ENCODE measurements at regions not wholly inside any gene's neighbourhood (a gene's known extent, or its start where the extent isn't known, plus 50 kb on each side); places are given as distances from the start of the nearest gene placed in this dataset.

DNA sequence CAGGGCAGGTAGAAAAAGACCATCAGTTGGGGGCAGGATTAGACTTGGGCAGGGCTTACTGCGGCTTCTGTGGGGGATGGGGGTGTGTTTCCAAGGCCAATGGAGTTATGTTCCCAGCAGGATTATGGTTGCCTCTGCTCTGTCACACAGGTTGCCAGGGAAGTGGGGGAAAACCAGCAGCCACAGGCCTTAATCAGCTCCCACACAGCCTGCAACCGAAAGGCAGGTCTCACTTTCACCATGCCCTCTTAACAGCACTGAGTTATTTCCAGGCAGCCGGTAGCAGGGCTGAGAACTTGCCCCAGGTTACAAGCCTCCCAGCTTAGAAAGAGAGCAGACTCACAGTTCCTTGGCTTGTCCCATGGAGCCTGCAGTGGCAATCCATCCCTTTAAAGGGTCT lies 205.5 kb downstream of the FGF10 start:
- H3K27ac ChIP-seq: no peak overlapping the region
- no peak for DNase-seq
- TF ChIP-seq, protein P1, sequence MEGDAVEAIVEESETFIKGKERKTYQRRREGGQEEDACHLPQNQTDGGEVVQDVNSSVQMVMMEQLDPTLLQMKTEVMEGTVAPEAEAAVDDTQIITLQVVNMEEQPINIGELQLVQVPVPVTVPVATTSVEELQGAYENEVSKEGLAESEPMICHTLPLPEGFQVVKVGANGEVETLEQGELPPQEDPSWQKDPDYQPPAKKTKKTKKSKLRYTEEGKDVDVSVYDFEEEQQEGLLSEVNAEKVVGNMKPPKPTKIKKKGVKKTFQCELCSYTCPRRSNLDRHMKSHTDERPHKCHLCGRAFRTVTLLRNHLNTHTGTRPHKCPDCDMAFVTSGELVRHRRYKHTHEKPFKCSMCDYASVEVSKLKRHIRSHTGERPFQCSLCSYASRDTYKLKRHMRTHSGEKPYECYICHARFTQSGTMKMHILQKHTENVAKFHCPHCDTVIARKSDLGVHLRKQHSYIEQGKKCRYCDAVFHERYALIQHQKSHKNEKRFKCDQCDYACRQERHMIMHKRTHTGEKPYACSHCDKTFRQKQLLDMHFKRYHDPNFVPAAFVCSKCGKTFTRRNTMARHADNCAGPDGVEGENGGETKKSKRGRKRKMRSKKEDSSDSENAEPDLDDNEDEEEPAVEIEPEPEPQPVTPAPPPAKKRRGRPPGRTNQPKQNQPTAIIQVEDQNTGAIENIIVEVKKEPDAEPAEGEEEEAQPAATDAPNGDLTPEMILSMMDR (IDR thresholded peaks at IDR 0.05): no peak
- no peak for TF ChIP-seq POLR2A (IDR thresholded peaks at IDR 0.05)
- no peaks in the 10 kb centered on the region for H3K9me3 ChIP-seq
- H3K27me3 ChIP-seq: no peaks in the 10 kb centered on the region
- no peaks in the 10 kb centered on the region for H3K4me1 ChIP-seq
- H3K36me3 ChIP-seq: no peaks in the 10 kb centered on the region
- intact Hi-C loops (cut with DNase I; ENCODE audit: low total_unique reads): no loop called here
- H3K4me3 ChIP-seq: no peak overlapping the region

DNA sequence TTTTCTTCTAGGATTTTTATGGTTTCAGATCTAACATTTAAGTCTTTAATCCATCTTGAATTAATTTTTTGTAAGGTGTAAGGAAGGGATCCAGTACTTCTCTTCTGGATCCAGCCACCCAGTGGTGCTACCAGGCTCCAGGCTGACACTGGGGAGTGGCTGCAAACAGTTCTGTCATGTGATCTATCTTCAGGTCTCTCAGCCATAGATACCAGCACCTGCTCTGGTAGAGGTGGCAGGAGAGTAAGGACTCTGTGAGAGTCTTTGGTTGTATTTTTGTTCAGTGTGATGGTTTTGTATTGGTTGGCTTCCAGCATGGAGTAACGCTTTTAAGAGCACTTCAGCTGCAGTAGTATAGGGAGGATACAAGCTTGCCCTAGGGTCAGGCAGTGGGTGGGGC lies 205.9 kb downstream of the FGF10 start:
- H3K4me1 ChIP-seq: no peaks in the 10 kb centered on the region
- H3K9me3 ChIP-seq: no peaks in the 10 kb centered on the region
- no peaks in the 10 kb centered on the region for H3K36me3 ChIP-seq
- H3K27ac ChIP-seq: no peak overlapping the region
- H3K27me3 ChIP-seq: no peaks in the 10 kb centered on the region
- intact Hi-C loops (cut with DNase I; ENCODE audit: low total_unique reads): no loop called here
- no peak for TF ChIP-seq POLR2A (IDR thresholded peaks at IDR 0.05)
- TF ChIP-seq, protein P1 (IDR thresholded peaks at IDR 0.05): no peak
- H3K4me3 ChIP-seq: no peak overlapping the region
- no peak for DNase-seq

GRCh38 chr5:44178414-44178813 lies 210.8 kb downstream of the FGF10 start:
- H3K27ac ChIP-seq: no peak overlapping the region
- H3K4me1 ChIP-seq: no peaks in the 10 kb centered on the region
- DNase-seq: no peak
- H3K27me3 ChIP-seq: no peaks in the 10 kb centered on the region
- no peaks in the 10 kb centered on the region for H3K9me3 ChIP-seq
- no peaks in the 10 kb centered on the region for H3K36me3 ChIP-seq
- H3K4me3 ChIP-seq: no peak overlapping the region
- intact Hi-C loops (cut with DNase I; ENCODE audit: low total_unique reads): no loop called here
- TF ChIP-seq, protein P1 (IDR thresholded peaks at IDR 0.05): no peak
- TF ChIP-seq POLR2A (IDR thresholded peaks at IDR 0.05): no peak

DNA sequence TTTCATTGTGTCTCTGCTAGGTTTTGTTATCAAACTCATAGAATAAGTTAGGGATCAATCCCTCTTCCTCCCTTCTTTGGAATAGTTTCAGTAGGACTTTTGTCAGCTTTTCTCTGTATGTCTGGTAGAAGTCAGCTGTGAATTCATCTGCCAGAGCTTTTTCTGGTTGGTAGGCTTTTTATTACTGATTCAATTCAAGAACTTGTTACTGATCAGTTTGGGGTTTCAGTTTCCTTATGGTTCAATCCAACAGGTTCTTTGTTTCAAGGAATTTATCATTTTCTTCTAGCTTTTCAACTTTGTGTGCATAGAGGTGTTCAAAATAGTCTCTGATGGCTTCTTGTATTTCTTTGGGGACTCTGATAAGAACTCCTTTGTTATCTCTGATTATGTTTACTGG lies 221.7 kb downstream of the FGF10 start:
- no peak for DNase-seq
- TF ChIP-seq, protein P1 (IDR thresholded peaks at IDR 0.05): no peak
- no peak for TF ChIP-seq POLR2A (IDR thresholded peaks at IDR 0.05)
- Histone ChIP-seq H3K27me3 (no peaks in the 10 kb centered on the region), H3K4me3 (no peak overlapping the region), H3K27ac (no peak overlapping the region), H3K9me3 (no peaks in the 10 kb centered on the region), H3K36me3 (no peaks in the 10 kb centered on the region), H3K4me1 (no peaks in the 10 kb centered on the region)
- intact Hi-C loops (cut with DNase I; ENCODE audit: low total_unique reads): no loop called here

- TF ChIP-seq, protein P1 (IDR thresholded peaks at IDR 0.05): no peak
- TF ChIP-seq POLR2A (IDR thresholded peaks at IDR 0.05): no peak
- Histone ChIP-seq H3K4me3 (no peak overlapping the region), H3K27ac (no peak overlapping the region), H3K9me3 (no peaks in the 10 kb centered on the region), H3K36me3 (no peaks in the 10 kb centered on the region), H3K4me1 (no peaks in the 10 kb centered on the region), H3K27me3 (no peaks in the 10 kb centered on the region)
- intact Hi-C loops (cut with DNase I; ENCODE audit: low total_unique reads): no loop called here
- DNase-seq: no peak
Measured at GRCh38 chr5:44160369-44160768, 228.9 kb downstream of the FGF10 start.

All from uterus (tissue), 3 donors.